Endothelial cell of umbilical vein (primary cell): ENCODE measurements at regions not wholly inside any gene's neighbourhood (a gene's known extent, or its start where the extent isn't known, plus 50 kb on each side); places are given as distances from the start of the nearest gene placed in this dataset.
"Not testable (repeated sequence)": the region's sequence is repeated elsewhere in the genome, so short reads cannot be mapped to it uniquely, and the experiment has no call there.

Source experiments
- FOS ChIP-seq: IDR thresholded peaks from 2 replicates; pipeline ENCODE4 v1.6.1; 2011; ENCODE audit warnings: mild to moderate bottlenecking, low read length, moderate library complexity, borderline replicate concordance; ENCODE audit not compliant: insufficient read depth
- POLR2A ChIP-seq: IDR thresholded peaks from 2 replicates; pipeline ENCODE4 v1.6.1; 2012; ENCODE audit warnings: low read depth, mild to moderate bottlenecking, control low read depth, low read length
- POLR2AphosphoS5 ChIP-seq: IDR thresholded peaks from 2 replicates; pipeline ENCODE4 v1.6.1; 2012; ENCODE audit warnings: low read depth, mild to moderate bottlenecking, control low read depth, low read length, moderate library complexity; ENCODE audit not compliant: insufficient read depth
- TF ChIP-seq, protein P1 (sequence below), 2 donors: IDR thresholded peaks; 1 replicate in 1 of 2; 2 replicates in 1 of 2; pipeline ENCODE4 v1.5.1; 2011; ENCODE audit warnings: low read length in 2 of 2, mild to moderate bottlenecking in 2 of 2, moderate library complexity in 2 of 2, control low read depth in 1 of 2, inconsistent platforms in 1 of 2, low read depth in 1 of 2; ENCODE audit not compliant: insufficient read depth in 1 of 2; ENCODE audit errors: extremely low read depth in 1 of 2
- TF ChIP-seq, protein P2 (sequence below): IDR thresholded peaks from 2 replicates; pipeline ENCODE4 v1.6.1; 2011; ENCODE audit not compliant: insufficient read depth, insufficient read length

DNA sequence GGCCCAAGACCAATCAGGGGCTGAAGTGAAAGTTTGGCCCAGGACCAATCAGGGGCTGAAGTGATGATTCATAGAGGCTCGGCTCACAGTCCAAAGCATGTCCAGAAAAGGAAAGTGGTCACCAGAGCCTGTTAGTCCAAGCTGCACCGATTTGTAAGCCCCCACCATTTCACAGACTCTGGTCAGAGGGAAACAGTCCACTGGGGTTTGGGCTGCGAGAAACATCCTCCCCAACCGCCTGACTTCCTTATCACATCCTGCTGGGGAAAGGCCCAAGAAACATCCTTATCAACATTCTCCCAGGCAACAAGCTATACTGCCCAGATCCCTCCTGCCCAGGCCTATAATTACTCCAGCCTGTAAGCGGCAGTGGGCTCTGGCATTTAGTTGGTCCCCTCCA, 388.1 kb downstream of the CNTNAP3B start:
- not testable (repeated sequence) for TF ChIP-seq POLR2AphosphoS5, POLR2A, FOS
- TF ChIP-seq, protein P1, sequence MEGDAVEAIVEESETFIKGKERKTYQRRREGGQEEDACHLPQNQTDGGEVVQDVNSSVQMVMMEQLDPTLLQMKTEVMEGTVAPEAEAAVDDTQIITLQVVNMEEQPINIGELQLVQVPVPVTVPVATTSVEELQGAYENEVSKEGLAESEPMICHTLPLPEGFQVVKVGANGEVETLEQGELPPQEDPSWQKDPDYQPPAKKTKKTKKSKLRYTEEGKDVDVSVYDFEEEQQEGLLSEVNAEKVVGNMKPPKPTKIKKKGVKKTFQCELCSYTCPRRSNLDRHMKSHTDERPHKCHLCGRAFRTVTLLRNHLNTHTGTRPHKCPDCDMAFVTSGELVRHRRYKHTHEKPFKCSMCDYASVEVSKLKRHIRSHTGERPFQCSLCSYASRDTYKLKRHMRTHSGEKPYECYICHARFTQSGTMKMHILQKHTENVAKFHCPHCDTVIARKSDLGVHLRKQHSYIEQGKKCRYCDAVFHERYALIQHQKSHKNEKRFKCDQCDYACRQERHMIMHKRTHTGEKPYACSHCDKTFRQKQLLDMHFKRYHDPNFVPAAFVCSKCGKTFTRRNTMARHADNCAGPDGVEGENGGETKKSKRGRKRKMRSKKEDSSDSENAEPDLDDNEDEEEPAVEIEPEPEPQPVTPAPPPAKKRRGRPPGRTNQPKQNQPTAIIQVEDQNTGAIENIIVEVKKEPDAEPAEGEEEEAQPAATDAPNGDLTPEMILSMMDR (IDR thresholded peaks at IDR 0.05; ENCODE audit: extremely low read depth in 1 of 2, insufficient read depth in 1 of 2, low read depth in 1 of 2, low read length in 2 of 2) = not testable (repeated sequence)
- TF ChIP-seq, protein P2, sequence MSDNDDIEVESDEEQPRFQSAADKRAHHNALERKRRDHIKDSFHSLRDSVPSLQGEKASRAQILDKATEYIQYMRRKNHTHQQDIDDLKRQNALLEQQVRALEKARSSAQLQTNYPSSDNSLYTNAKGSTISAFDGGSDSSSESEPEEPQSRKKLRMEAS = not testable (repeated sequence)
